ENCODE measurements at regions not wholly inside any gene's neighbourhood (a gene's known extent, or its start where the extent isn't known, plus 50 kb on each side); places are given as distances from the start of the nearest gene placed in this dataset.

- no peak for DNase-seq (ENCODE audit: low read depth)
These were observed 271.8 kb upstream of the HTR2A start for GRCh38 chr13:47168618-47169017.

GRCh38 chr13:47168066-47168465 is 271.2 kb upstream of the HTR2A start:
- no peak for DNase-seq (ENCODE audit: low read depth)

- DNase-seq (ENCODE audit: low read depth) = no peak
These were observed 269.5 kb upstream of the HTR2A start for GRCh38 chr13:47166336-47166735.

- no peak for DNase-seq (ENCODE audit: low read depth)
These were observed 263.1 kb upstream of the HTR2A start for GRCh38 chr13:47159853-47160550.

GRCh38 chr13:47158593-47158992 is 261.7 kb upstream of the HTR2A start:
- no peak for DNase-seq (ENCODE audit: low read depth)

GRCh38 chr13:47148543-47148942 is 251.7 kb upstream of the HTR2A start:
- DNase-seq (ENCODE audit: low read depth) = no peak

GRCh38 chr13:47147812-47148119 is 250.9 kb upstream of the HTR2A start:
- no peak for DNase-seq (ENCODE audit: low read depth)

- DNase-seq (ENCODE audit: low read depth) = no peak
These were observed 250.3 kb upstream of the HTR2A start for GRCh38 chr13:47146991-47147811.

GRCh38 chr13:47146136-47146535 is 249.3 kb upstream of the HTR2A start:
- DNase-seq (ENCODE audit: low read depth) = no peak

- no peak for DNase-seq (ENCODE audit: low read depth)
These were observed 247.9 kb upstream of the HTR2A start for GRCh38 chr13:47144782-47145181.

GRCh38 chr13:47142105-47142504 is 245.3 kb upstream of the HTR2A start:
- DNase-seq (ENCODE audit: low read depth) = no peak

- no peak for DNase-seq (ENCODE audit: low read depth)
These were observed 242.7 kb upstream of the HTR2A start for GRCh38 chr13:47139519-47139918.

- no peak for DNase-seq (ENCODE audit: low read depth)
These were observed 239.7 kb upstream of the HTR2A start for GRCh38 chr13:47136504-47136941.

- no peak for DNase-seq (ENCODE audit: low read depth)
These were observed 239.1 kb upstream of the HTR2A start for GRCh38 chr13:47135800-47136503.

- no peak for DNase-seq (ENCODE audit: low read depth)
These were observed 238.2 kb upstream of the HTR2A start for GRCh38 chr13:47134939-47135489.

- DNase-seq (ENCODE audit: low read depth) = no peak
These were observed 236.2 kb upstream of the HTR2A start for GRCh38 chr13:47133011-47133445.

GRCh38 chr13:47129461-47129860 is 232.6 kb upstream of the HTR2A start:
- no peak for DNase-seq (ENCODE audit: low read depth)

- DNase-seq (ENCODE audit: low read depth) = no peak
These were observed 229.6 kb upstream of the HTR2A start for GRCh38 chr13:47126432-47126831.

GRCh38 chr13:47121092-47121763 is 224.4 kb upstream of the HTR2A start:
- no peak for DNase-seq (ENCODE audit: low read depth)

GRCh38 chr13:47120282-47120681 is 223.4 kb upstream of the HTR2A start:
- no peak for DNase-seq (ENCODE audit: low read depth)

GRCh38 chr13:47119575-47120235 is 222.9 kb upstream of the HTR2A start:
- no peak for DNase-seq (ENCODE audit: low read depth)

- no peak for DNase-seq (ENCODE audit: low read depth)
These were observed 220.4 kb upstream of the HTR2A start for GRCh38 chr13:47117268-47117667.

All from CMK (cell line).